G401 (cell line): ENCODE measurements at regions not wholly inside any gene's neighbourhood (a gene's known extent, or its start where the extent isn't known, plus 50 kb on each side); places are given as distances from the start of the nearest gene placed in this dataset.

ENCODE experiments used
- DNase-seq: peaks from one replicate; pipeline ENCODE4 v3.0.0-alpha.2; 2015; ENCODE audit warnings: low spot score
- in situ Hi-C: cut with HindIII; loops from 2 replicates; pipeline ENCODE4 v1.10.0; 2016; ENCODE audit warnings: low sequenced_read_pairs, mixed read lengths

- DNase-seq = peak; percentile 38
- in situ Hi-C loops = no loop called here
These were observed 120.6 kb upstream of the CCDC112 start for GRCh38 chr5:115417076-115417475.

GRCh38 chr5:115415143-115415491 is 118.7 kb upstream of the CCDC112 start:
- DNase-seq = no peak
- in situ Hi-C loops = no loop called here

GRCh38 chr5:115414406-115415142 is 118.1 kb upstream of the CCDC112 start:
- in situ Hi-C loops = no loop called here
- no peak for DNase-seq

GRCh38 chr5:115413651-115414050 is 117.2 kb upstream of the CCDC112 start:
- DNase-seq = no peak
- in situ Hi-C loops = no loop called here

GRCh38 chr5:115409094-115409493 is 112.6 kb upstream of the CCDC112 start:
- no peak for DNase-seq
- in situ Hi-C loops = no loop called here

GRCh38 chr5:115402822-115403577 is 106.5 kb upstream of the CCDC112 start:
- in situ Hi-C loops = no loop called here
- no peak for DNase-seq

GRCh38 chr5:115402092-115402491 is 105.6 kb upstream of the CCDC112 start:
- in situ Hi-C loops = no loop called here

GRCh38 chr5:115398719-115399118 is 102.3 kb upstream of the CCDC112 start:
- DNase-seq = no peak
- in situ Hi-C loops = no loop called here

More at GRCh38 chr5:115402092-115402491, 105.6 kb upstream of the CCDC112 start:
- DNase-seq = no peak

GRCh38 chr5:115396688-115397087 is 100.2 kb upstream of the CCDC112 start:
- in situ Hi-C loops = no loop called here
- DNase-seq = no peak

- DNase-seq = no peak
- in situ Hi-C loops = no loop called here
These were observed 99.6 kb upstream of the CCDC112 start for GRCh38 chr5:115396081-115396480.

- DNase-seq = no peak
- in situ Hi-C loops = no loop called here
These were observed 98.1 kb upstream of the CCDC112 start for GRCh38 chr5:115394531-115394930.

- in situ Hi-C loops = no loop called here
- DNase-seq = no peak
These were observed 96.8 kb upstream of the CCDC112 start for GRCh38 chr5:115393239-115393638.

- DNase-seq = no peak
- in situ Hi-C loops = no loop called here
These were observed 96.2 kb upstream of the CCDC112 start for GRCh38 chr5:115392611-115393010.

- in situ Hi-C loops = no loop called here
These were observed 95.3 kb upstream of the CCDC112 start for GRCh38 chr5:115391780-115392179.

GRCh38 chr5:115389799-115390382 is 93.4 kb upstream of the CCDC112 start:
- DNase-seq = no peak
- in situ Hi-C loops = no loop called here

More at GRCh38 chr5:115391780-115392179, 95.3 kb upstream of the CCDC112 start:
- no peak for DNase-seq

- peak; percentile 96 for DNase-seq
- in situ Hi-C loops = no loop called here
These were observed 92.8 kb upstream of the CCDC112 start for GRCh38 chr5:115389034-115389798.

GRCh38 chr5:115388240-115388639 is 91.8 kb upstream of the CCDC112 start:
- DNase-seq = no peak
- in situ Hi-C loops = no loop called here

- DNase-seq = no peak
- in situ Hi-C loops = no loop called here
These were observed 91.4 kb upstream of the CCDC112 start for GRCh38 chr5:115387816-115388215.

GRCh38 chr5:115386657-115387056 is 90.2 kb upstream of the CCDC112 start:
- in situ Hi-C loops = no loop called here
- DNase-seq = no peak
